Vagina (tissue), 2 donors: ENCODE measurements at regions not wholly inside any gene's neighbourhood (a gene's known extent, or its start where the extent isn't known, plus 50 kb on each side); places are given as distances from the start of the nearest gene placed in this dataset.

Experiments used
- POLR2A ChIP-seq, 2 donors: fragments of 450-650 bp; IDR thresholded peaks; one replicate each; pipeline ENCODE4 v1.6.1; 2017; ENCODE audit warnings: antibody characterized with exemption in 2 of 2, mild to moderate bottlenecking in 2 of 2, moderate library complexity in 2 of 2
- POLR2AphosphoS5 ChIP-seq, 2 donors: sonication (generic); formaldehyde crosslinking; IDR thresholded peaks; one replicate each; pipeline ENCODE4 v1.9.0; 2017; ENCODE audit warnings: antibody characterized with exemption in 2 of 2, mild to moderate bottlenecking in 2 of 2, low read depth in 1 of 2; ENCODE audit not compliant: insufficient read depth in 1 of 2
- TF ChIP-seq, protein P1 (sequence below), 3 experiments: fragments of 450-650 bp in 2 of 3; fragments of 200-600 bp in 1 of 3; sonication (generic) in 1 of 3; IDR thresholded peaks; one replicate each; pipeline ENCODE4 v1.5.1; 2017 to 2019; ENCODE audit warnings: antibody characterized with exemption in 3 of 3, mild to moderate bottlenecking in 2 of 3, moderate library complexity in 2 of 3

GRCh38 chr11:82185925-82186324 is 547.7 kb downstream of the FAM181B start:
- TF ChIP-seq, protein P1, sequence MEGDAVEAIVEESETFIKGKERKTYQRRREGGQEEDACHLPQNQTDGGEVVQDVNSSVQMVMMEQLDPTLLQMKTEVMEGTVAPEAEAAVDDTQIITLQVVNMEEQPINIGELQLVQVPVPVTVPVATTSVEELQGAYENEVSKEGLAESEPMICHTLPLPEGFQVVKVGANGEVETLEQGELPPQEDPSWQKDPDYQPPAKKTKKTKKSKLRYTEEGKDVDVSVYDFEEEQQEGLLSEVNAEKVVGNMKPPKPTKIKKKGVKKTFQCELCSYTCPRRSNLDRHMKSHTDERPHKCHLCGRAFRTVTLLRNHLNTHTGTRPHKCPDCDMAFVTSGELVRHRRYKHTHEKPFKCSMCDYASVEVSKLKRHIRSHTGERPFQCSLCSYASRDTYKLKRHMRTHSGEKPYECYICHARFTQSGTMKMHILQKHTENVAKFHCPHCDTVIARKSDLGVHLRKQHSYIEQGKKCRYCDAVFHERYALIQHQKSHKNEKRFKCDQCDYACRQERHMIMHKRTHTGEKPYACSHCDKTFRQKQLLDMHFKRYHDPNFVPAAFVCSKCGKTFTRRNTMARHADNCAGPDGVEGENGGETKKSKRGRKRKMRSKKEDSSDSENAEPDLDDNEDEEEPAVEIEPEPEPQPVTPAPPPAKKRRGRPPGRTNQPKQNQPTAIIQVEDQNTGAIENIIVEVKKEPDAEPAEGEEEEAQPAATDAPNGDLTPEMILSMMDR (IDR thresholded peaks at IDR 0.05) = no peak
- TF ChIP-seq POLR2AphosphoS5 (IDR thresholded peaks at IDR 0.05; ENCODE audit: insufficient read depth in 1 of 2, low read depth in 1 of 2) (no peak), POLR2A (IDR thresholded peaks at IDR 0.05) (no peak)
